Fibroblast of villous mesenchyme (primary cell): ENCODE measurements at regions not wholly inside any gene's neighbourhood (a gene's known extent, or its start where the extent isn't known, plus 50 kb on each side); places are given as distances from the start of the nearest gene placed in this dataset.

ENCODE experiments used
- DNase-seq: peaks from one replicate; pipeline ENCODE4 v3.0.0-alpha.2; 2010; ENCODE audit warnings: low read depth
- H3K4me3 ChIP-seq: 2 replicates; pipeline ENCODE4 v1.5.1; 2011; ENCODE audit warnings: low read depth, mild to moderate bottlenecking, low read length
- CTCF ChIP-seq: IDR thresholded peaks from 2 replicates; pipeline ENCODE4 v1.5.1; 2012; ENCODE audit warnings: low read depth, mild to moderate bottlenecking, low read length; ENCODE audit not compliant: insufficient read depth

- TF ChIP-seq CTCF, result no peak
- DNase-seq, result no peak
- H3K4me3 ChIP-seq, result no peak overlapping the region
These were observed 315.8 kb upstream of the POU3F3 start for GRCh38 chr2:104538077-104538476.

- TF ChIP-seq CTCF, result no peak
- H3K4me3 ChIP-seq, result no peak overlapping the region
- no peak for DNase-seq
These were observed 314.3 kb upstream of the POU3F3 start for GRCh38 chr2:104539649-104540048.

- DNase-seq, result no peak
- no peak for TF ChIP-seq CTCF
- H3K4me3 ChIP-seq, result no peak overlapping the region
These were observed 308.9 kb upstream of the POU3F3 start for GRCh38 chr2:104545055-104545454.

GRCh38 chr2:104546537-104546936 is 307.4 kb upstream of the POU3F3 start:
- DNase-seq, result no peak
- TF ChIP-seq CTCF, result no peak

GRCh38 chr2:104547221-104547620 is 306.7 kb upstream of the POU3F3 start:
- no peak for TF ChIP-seq CTCF
- H3K4me3 ChIP-seq, result no peak overlapping the region
- no peak for DNase-seq

More at GRCh38 chr2:104546537-104546936, 307.4 kb upstream of the POU3F3 start:
- no peak overlapping the region for H3K4me3 ChIP-seq

- no peak for DNase-seq
- no peak for TF ChIP-seq CTCF
- no peak overlapping the region for H3K4me3 ChIP-seq
These were observed 292.7 kb upstream of the POU3F3 start for GRCh38 chr2:104561251-104561650.

- TF ChIP-seq CTCF, result no peak
- DNase-seq, result no peak
- H3K4me3 ChIP-seq, result no peak overlapping the region
These were observed 291.4 kb upstream of the POU3F3 start for GRCh38 chr2:104562537-104562936.
